ENCODE measurements at regions not wholly inside any gene's neighbourhood (a gene's known extent, or its start where the extent isn't known, plus 50 kb on each side); places are given as distances from the start of the nearest gene placed in this dataset.

DNA sequence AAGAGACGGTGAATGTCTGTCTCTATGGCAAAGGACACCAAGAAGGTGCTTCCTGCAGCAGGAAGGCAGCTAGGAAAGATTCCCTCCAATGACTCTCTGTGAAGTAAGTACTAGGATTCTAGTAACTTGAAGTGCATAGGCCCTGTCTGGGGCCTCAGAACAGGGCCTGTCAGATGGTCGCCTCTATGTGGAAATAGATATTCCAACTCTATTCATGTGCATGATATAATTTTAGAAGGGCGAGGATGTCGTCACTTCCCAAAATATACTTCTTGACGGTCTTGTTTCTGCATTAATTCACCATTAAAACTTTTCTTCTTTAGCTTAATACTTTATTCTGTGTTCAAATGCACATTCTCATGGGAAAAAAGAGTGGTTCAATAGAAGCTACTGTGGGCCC is 167.0 kb downstream of the TLE3 start:
- no peak for DNase-seq

DNA sequence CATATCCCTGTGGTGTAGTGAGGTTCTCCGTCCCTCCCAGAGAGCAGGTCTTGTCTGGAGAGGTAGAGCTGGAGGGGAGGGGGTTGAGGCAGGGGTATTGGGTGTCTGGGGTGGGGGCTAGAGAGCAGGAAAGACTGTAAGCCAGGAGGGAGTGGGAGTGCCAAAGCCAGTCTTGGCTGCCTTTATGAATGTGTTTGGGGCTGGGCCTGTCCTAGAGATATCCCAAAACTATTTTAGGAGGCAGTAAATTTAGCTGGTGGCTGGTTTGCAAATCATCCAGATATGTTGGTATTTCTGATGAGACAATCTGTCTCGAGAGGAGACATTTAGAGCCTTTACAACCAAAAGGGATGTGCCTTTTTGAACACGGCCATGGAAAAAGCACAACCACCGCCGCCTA is 166.6 kb downstream of the TLE3 start:
- DNase-seq = no peak

DNA sequence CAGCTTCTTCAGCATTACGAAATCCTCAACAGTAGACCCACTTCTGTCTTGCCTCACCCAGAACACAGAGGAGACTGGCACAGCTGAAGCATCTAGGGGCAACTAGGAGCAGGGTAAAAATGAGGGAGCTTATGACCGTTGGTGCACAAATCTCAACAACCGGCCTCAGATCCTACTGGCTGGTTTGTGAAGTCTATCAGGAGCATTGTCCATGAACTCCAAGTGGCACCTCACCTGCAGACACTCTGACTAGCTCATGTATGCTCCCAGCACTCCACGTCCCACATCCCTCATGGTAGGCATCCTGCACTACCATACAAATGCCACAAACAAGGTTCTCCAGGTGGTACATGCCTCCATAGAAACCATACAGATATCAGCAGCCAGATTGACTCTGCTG is 163.1 kb downstream of the TLE3 start:
- DNase-seq = no peak

DNA sequence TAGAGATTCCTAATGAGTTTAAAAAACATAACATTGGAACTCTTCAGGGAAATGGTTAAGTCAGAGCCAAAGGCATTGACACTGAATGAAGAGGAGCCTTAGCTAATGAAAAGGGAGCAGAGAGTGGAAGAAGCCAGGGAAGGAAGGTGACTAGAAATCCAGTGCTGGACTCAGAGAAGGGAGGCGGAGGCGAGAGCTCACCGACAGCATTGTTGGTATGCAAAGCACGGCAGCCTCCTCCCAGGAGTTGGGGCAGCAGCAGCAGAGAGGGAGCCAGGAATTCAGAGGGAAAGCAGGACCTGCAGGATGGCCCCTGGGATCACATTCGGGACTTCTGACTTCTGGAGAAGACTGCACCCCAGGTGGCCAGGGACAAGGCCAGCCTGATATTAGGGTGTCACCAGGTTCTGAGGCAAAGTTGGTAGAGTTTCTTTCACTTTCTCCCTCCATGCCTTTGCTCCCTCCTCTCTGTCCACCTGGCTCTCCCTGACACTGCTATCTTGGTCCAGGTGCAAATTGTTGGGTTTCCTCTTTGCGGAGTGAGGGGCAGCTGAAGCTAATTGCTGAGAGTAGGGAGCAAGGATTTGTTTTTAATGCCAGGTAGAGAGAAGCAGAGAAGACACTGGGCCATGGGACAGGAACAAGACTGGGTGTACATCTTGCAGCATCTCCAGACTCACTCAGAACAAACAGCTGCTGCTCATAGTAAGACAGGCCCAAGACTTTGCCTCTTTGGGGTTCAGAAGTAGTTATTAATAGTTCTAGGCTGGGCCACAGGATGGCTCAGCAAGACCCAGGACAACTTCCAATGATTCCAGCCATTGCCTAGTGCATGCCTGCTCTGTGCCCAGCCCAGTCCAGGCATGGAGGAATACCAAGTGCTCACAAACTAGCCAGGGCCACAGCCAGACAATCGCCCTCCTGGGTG is 157.9 kb downstream of the TLE3 start:
- no peak for DNase-seq

DNA sequence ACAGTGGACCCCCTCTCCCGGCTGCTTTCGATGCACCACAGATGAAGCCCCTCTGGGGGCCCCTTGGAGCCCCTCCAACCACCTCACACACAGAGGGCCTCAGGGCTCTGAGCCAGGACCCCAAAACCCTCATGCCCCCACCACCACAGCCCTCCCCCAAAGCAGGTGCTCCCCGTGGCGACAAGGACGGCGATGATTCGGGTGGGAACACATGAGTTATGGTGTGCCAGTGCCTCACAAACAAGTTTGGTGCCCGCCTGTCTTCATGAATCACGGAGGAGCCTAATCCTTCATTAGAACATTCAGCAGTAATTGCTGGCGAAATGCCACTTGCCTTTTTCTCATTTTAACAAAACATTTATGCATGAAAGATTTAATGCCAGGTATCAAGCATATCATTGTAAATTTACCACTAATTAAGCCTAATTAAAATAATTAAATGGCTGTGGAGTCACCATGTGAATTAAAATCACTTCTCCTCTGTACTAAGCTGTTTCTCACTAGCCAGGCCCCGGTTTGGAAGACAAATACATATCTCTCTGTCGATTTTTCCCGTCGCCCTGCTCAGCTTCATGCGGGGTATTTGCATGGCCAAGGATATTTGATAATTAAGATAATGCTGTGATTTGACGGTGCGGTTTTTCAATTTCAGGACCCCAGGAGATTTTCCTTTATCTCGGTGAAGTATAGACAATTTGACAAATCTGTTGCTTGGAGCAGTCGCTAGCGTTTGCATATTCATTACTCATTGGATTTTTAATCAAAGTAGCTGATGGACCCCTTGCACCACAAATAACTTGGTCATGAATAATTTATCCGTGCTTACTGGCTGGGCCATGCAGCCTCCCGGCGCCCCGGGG is 157.0 kb downstream of the TLE3 start:
- DNase-seq = no peak

DNA sequence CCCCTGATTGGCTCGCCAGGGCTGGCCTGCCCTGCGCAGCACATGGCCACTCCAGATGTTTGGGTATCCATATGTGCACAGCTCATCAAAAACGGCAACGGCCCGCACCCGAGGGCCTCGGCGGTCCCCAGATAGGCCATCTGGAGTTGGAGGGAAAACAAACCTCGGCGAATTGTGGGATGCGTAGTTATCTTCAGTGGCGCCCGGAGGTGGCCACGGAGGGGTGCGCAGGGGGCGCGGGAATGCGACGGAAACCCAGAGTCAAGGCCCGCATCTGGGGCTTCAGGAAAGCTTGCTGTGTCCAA is 156.5 kb downstream of the TLE3 start:
- no peak for DNase-seq

DNA sequence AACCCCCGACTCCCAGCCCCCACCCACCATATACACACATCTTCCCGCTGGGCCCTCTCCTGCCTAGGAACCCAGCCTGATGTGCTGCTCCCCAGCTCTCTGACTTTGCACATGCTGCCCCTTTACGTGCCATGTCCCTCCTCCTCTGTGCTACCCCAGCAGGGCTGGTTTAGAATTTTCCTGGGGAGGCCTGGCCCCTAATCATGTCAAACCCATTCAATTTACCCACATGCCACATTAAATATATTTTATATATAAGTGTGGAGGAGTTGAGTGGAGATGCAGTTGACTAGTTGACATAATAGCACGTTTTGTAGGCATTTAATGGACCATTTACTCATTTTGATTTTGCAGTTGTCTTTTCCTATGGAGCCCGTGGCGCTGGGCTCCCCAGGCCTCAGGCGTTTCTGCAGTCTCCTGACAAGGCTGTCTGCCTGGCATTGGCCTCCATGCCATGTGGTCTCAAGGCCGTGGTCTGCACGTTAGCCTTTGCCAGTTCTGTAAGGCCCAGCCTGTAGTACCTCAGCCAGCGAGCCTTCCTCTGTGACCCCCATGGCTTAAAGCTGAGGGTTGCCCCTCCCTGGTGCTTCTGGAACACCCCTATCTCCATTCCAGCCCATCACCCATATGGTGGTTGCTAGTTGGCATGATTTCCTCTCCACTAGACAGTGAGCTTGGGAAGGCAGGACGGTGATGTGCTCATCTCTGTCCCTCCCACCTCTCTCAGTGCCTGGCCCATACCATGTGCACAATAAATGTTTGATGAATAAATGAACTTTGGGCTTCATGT is 155.8 kb downstream of the TLE3 start:
- no peak for DNase-seq

DNA sequence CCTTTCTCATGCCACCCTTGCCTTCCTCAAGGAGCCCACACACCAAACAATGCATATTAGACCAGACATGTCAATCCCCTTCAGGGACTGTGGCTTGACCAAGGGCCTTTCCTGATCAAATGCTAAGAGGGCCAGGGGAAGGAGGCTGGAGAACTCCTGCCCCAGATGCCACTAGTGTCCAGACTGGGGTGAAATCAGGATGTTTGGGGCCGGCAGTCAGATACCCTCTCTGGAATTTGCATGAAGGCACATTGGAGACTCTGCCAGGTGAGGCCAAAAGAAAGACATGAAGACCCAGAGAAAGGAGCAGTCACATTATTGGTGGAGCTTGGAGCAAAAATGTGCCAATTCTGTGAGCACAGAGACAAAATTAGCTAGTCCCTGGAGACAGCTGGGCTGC is 154.1 kb downstream of the TLE3 start:
- DNase-seq = no peak

DNA sequence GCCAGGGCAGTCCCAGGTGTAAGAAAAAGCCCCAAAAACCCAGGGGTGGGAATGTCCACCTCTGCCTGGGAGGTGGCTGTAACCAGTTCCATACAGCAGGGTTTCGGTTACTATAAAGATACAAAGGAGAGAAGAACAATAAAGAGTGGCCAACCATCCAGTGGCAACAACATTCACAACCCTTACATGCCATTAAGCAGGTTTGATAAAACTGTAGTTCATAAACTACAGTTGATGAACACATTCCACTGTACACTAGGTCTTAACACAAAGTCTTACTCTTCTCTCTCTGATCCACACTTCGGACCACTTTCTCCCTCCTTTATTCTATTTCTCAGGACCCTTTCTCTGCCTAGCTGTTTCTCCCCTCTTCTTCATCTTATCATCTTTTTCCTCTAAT is 152.0 kb downstream of the TLE3 start:
- no peak for DNase-seq

DNA sequence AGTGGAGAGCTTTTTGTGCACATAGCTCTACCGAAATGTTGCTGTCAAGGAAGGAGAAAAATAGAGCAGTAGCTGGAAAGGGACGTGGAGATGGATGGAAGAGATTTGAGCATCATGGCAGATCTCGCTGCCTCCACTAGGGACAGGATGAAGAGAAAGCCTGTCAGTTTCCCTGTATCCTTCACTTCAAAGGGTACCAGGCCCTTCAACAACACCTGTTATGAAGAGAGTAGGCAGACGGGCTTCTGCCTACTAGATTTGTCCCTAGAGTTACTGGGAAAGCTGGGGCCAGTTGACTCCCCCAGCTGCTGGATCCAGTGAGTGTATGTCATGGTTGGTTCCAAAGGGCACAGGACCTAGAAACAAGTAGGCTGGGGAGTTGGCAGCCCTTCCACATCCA is 150.8 kb downstream of the TLE3 start:
- DNase-seq = no peak

DNA sequence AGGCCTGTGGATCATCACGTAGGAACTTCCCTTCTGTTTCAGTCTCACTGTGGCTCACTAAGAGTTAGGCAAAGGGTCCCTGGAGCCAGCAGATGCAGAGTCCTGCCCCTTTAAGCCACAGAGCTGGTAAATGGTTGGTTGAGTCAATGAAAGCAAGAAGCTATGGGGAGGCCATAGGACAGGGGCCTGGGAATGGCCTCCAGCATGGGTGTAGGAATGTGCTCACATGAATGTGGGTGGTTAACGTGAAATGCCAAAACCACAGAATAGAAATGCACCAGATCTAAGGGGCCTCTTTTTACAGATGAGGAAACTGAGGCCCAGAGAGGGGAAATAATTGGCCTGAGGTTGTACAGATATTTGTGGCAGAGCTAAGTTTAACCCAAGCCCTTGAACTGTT is 150.3 kb downstream of the TLE3 start:
- no peak for DNase-seq

DNA sequence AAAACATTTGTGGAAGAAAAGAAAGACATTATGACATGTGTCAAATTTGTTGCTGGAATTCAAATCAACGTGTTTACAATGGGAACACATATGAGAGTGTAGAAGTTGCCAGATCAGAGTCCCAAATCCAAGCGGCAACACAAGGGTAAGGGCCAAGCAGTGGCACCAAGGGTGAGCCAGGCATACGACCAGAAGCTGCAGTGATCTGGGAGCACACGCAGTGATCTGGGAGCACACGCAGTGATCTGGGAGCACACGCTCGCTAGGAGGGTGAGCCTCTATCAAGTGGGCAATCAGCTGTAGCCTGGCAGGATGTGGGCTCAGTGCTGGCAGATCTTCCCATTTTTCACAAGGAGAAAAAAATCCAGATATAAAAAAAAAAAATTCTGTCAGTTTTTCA is 148.2 kb downstream of the TLE3 start:
- DNase-seq = no peak

DNA sequence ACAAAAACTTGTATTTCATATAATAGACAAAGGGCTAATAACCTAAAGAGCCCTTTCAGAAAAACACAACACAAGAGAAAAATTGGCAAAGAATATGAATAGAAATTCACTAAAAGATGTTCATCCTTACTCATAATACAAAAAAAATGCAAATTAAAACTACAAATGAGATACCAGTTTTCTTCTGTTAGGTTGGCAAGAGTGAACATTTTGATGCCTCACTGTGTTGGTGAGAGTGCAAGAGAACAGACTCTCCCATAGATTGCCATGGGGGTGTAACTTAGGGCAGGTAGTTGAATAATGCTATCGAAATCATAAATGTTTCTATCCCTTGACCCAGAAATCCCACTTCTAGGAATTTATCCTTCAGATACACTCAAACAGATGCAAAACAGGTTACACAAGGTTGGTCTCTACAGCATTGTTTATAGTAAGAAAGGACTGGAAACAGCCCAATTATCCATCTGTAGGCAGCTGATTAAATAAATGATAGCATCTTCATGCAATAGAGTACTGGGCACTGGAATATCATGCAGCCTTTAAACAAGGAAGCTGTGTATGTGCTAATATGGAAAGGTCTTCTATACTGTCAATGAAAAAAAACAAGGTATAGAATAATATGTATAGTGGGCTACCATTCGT is 146.3 kb downstream of the TLE3 start:
- no peak for DNase-seq

DNA sequence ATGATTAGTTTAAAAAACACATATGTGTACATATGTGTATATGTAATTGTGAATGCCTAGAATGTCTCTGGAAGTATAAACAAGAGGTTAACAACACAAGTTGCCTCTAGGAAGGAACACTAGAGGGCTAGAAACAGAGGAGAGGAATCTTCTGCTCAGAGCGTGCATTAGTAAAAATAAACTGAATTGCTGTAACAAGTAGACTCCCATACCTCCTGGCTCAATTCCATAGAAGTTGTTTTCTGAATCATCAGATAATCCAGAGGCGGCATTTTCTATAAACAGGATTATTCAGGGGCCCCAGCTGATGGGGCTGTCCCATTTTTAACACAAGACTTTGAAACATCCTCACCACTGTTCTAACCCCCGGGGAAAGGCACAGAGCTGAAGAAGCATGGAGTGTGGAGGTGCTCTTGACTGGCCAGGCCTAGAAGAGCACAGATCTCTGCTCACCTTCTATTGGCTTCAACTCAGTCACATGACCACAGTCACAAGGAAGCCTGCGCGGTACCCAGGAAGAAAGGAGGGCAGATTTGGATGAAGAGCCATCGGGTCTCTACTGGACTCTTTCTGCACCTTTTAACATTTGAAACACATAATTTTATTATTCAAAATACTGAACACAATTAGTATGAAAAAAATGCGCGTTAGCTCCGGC is 145.7 kb downstream of the TLE3 start:
- no peak for DNase-seq

DNA sequence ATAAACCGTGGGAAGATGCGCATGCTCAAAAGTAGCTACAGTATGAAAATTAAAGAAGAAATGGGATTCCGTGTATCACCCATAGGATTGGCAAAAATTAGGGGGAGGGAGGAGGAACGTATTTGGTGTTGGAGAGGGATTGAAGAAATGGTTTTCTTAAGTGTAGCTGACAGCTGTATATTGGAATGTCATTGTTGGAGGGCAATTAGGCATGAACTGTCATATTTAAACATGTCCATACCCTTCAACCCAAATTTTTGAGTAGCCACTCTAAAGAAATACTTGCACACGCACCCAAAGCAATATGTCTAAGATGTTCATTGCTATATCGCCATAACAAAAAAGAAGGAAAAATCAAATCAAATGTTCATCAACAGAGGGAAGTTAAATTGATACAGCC is 144.7 kb downstream of the TLE3 start:
- DNase-seq = no peak

DNA sequence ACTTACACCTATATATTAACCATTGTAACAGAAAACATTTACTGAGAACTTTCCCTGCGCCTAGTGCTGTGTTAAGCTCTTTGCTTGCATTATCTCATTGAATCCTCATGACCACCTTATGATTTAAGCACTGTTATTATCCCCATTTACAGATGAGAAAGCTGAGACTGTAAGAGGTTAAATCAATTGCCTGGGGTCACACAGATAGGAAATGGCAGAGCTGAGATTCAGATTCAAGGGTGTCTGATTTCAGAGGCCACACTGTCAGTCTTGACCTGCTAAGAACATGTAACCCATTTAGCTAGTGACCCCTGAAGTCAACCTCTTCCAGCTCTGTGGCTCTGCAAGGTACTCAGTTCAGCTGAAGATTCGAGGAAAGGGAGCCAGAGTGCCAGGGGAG is 143.9 kb downstream of the TLE3 start:
- no peak for DNase-seq

DNA sequence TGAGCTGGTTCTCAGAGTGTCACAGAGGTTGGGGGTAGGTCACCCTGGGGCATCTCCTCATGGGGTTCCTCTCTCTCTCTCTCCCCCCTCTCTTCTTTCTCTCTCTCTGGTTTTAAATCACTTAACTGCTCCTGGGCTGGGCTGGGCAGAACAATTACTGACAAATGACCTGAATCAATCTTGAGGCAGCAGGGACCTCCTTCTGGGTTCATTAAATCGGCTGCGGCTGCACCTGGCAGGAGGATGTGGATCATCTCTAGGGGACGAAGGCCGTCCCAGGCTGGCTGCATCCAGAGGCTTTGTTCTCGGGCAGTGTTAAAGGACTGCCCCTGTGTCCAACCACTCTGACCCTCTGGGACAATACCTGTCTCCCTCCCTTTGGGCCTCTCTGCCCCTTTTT is 143.1 kb downstream of the TLE3 start:
- DNase-seq = no peak

DNA sequence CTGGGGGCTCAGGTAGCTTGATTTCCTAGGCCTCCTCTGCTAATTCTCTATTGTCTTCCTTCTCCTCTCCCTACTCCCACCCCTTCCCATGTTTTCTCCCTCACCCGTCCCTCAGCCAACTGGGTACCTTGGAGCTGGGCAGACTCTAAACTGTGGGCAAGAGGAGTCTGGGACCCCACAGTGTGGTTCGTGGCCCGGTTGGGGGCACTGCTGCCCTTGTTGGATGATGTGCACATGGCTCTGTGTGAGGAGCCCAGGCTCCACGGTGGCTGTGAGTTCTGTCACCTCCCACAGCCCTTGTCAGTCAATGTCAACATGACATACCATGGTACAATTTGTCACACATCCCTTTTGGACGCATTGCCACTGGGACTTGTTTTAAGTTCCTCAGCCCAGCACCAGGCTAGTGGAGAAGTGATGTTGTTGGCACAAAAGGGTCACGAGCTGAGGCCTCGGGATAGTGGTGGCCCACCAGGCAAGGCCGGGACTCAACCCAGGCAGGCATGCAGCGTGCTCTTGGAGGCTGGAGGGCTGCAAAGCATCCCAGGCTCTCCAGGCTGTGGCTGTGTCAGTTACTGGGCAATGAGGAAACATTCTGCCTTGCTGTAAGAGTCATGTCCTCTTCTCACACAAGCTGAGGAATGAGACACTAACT is 142.3 kb downstream of the TLE3 start:
- no peak for DNase-seq

DNA sequence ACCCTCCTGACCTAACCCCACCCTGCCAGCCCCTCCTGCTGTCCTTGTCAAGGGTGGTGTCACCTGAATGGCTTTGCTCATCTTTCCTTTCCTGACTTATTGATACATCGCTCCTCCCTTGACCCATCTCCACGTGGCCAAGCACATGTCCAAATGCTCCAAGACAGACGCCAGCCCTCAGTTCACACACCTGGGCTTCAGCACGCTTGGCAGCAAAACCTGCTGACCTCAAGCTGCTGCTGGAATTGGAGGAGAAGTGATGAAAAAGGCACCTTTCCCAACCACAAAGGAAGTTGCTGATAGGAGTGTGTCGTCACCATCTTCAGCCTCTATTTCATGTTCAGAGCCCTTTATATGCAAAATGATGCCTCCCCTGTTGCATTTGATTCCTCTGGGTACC is 141.3 kb downstream of the TLE3 start:
- no peak for DNase-seq

DNA sequence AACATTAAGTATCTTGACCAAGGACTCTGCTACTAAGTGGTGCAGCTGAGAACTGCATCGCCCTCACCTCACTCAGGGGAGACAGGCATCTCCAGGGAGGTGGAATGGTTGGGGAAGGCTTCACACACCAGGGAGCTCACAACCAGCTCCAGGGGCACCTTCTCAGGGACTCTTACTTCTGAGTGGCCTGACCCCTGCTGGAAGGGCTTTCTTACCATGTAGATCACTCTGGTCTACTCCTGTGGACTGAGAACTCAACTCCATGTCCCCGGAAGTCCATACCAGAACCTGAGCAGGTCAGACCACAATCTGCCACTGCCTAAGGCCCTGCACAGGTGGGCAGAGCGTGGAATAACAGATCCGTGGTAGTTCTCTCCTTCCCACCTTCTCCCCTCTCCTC is 140.5 kb downstream of the TLE3 start:
- DNase-seq = no peak

DNA sequence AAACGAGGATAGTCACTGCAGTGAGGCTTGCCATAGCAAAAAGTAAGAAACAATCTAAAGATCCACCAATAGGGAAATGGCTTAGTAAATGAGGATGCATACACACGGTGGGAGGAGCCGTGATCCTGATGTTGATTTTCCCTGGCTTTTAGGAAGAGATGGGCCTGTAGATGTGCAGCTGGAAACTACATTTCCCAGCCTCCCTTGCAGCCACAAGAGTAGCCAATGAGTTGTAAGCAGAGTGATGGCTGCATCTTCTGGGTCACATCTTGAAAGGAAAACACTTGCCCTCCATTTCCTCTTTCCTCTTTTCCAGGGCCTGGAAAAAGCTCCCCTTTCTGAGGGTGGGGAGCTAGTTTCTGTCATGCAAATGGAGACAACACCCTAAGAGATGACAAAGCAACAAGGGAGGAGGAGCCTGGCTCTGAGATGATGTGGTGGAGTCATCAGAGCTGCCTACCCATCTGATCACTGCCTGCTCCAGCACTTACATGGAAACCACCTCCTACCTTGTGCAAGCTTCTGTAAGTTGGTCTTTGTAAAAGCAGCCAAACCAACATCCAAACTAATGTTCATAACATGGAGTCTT is 139.1 kb downstream of the TLE3 start:
- no peak for DNase-seq
